ENCODE measurements at regions not wholly inside any gene's neighbourhood (a gene's known extent, or its start where the extent isn't known, plus 50 kb on each side); places are given as distances from the start of the nearest gene placed in this dataset.
"Not testable (repeated sequence)": the region's sequence is repeated elsewhere in the genome, so short reads cannot be mapped to it uniquely, and the experiment has no call there.

DNA sequence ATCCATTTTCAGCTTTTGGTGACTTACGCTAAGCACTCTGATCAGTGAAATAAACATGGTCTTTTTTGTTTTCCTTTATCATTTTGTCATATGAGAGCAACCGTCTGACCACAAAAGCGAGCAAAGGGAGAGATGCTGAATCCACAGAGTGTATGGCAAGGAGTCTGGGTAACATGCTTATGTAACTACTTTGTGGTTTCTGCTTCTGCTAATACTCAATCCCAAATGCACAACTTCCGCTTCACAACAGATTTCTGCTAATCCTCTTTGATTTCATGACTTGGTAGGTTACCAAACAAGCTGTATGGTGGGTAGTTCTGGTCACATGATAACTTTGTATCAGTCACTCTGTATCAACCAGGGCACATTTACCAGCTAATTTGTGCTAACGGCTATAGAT lies 908.4 kb upstream of the CRIM1 start:
- DNase-seq (ENCODE audit: low spot score) = peak; percentile 66

DNA sequence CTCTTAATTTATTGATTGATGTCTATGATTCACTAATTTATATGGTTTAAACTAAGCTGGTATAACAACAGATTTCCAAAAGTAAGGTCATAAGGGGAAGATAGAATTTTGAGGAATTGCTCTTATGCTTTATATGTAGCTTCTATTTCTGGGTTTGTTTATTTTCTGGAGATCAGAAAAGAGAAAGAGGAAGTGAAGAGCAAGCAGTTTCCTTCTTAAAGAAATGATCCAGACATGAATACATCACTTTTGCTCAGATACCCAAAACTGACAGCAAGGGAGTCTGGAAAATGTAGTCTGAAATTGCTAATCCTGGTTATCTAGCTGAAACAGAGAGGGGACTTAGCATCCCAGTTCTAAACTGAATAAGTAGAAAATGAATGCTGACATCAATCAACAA lies 912.5 kb upstream of the CRIM1 start:
- peak; percentile 54 for DNase-seq (ENCODE audit: low spot score)

DNA sequence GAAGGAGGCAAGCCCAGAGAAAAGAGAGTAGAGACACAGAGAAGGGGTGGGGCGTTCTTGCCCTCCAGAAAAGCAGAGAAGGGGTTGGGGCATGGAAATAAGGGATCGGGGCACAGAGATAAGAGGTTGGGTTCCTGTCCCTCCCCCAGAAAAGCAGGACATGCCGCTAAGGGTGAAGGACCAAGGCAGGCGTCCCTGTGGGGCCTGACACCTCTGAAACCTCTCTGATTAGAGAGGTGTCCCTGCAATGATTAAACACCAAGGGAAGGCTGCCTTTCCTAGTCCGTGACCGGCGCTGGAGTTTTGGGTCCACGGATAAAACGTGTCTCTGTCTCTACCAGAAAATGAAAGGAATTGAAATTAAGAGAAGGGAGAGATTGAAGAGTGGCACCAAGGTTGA lies 914.0 kb upstream of the CRIM1 start:
- not testable (repeated sequence) for DNase-seq (ENCODE audit: low spot score)

- not testable (repeated sequence) for DNase-seq (ENCODE audit: low spot score)
Measured at GRCh38 chr2:35440308-35440707, 915.3 kb upstream of the CRIM1 start.

GRCh38 chr2:35436893-35437292 lies 918.7 kb upstream of the CRIM1 start:
- DNase-seq (ENCODE audit: low spot score) = not testable (repeated sequence)

DNA sequence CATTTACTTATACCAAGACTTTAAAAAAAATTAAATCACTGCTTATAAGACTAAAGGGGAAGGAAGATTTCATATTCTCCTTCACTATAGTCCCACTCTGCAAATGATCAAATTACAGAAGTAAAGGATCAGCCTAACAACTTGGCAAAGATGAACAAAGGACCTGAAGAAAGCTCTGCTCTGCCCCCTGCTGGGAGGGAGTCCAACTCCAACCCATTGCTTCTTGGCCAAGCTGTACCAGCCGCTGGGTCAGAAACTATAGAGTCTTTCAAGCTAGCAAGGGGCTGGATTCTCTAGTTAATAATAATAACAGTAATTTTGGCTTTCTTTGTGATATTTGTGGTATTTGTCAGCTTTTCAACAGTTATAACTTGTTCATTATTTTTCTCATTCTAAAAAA lies 927.0 kb upstream of the CRIM1 start:
- DNase-seq (ENCODE audit: low spot score) = peak; percentile 71

- no peak for DNase-seq (ENCODE audit: low spot score)
Measured at GRCh38 chr2:35421485-35421884, 934.1 kb upstream of the CRIM1 start.

GRCh38 chr2:35417293-35417692 lies 938.3 kb upstream of the CRIM1 start:
- DNase-seq (ENCODE audit: low spot score) = no peak

DNA sequence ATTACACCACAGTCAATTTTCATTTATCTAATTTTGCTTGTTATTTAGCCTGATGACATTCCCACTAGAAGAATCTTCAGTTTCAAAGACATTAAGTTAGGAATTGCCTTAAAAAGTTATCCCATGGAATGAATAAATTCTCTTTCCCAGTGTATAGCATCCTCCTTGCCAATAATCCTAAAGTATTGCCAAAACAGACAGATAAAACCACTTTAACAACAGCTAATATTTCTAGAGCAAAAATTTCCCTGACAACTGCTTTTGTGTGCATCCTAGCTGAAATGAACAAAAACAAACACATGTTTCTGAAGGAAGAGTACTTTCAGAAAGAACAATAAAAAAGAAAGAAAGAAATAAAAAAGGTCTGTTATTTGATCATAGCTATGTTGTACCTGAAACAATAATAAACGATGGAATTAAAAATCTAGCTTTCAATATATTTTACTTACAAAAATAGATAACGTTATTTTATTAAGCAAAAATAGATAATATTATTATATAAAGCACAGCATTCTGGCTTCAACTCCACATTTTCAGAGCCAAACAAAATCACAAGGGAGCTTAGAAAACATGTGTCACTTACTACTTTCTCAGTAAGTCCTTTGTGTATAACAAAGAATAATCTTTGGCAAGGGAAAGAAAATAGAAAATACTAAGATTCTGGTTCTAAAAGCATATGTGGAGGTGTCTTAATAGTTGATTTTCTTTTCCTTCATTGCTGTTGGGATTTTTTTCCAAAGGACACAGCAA lies 939.0 kb upstream of the CRIM1 start:
- DNase-seq (ENCODE audit: low spot score) = peak; percentile 27

DNA sequence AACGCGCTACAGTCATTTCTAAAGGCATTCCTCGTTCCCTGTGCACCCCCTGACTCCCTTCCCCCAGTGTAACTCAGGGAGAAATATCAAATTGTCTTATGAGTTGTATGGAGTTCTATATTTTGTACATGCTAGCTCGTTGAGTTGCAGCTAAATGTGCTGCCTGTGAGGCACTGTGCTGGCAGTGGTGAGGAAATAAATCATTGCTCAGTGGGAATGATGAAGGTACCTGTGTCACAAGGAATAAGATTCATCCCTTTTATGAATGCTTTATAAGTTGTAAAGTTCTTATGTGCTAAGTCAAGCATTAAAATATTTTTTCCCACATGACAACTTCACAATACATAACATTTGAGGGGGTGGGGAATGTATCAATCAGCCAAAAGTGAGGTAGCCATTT lies 939.6 kb upstream of the CRIM1 start:
- DNase-seq (ENCODE audit: low spot score) = no peak

DNA sequence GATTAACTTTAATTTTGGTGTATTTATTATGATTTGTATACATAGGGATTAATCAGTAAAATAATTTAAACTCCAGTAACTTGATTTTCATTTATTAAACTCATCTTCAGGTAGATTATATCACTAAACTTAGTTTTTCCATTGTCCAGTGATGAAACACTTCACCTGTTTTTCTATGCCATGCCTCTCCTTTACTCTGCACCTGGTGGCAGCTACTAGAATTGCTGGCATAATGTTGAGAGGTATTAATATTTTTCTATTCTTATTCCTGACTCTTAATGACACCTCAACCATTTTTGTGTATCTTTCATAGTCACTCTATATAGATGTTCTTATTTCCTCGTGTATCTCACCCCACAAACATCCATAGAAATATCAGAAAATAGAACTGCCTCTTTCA lies 940.3 kb upstream of the CRIM1 start:
- DNase-seq (ENCODE audit: low spot score) = no peak

DNA sequence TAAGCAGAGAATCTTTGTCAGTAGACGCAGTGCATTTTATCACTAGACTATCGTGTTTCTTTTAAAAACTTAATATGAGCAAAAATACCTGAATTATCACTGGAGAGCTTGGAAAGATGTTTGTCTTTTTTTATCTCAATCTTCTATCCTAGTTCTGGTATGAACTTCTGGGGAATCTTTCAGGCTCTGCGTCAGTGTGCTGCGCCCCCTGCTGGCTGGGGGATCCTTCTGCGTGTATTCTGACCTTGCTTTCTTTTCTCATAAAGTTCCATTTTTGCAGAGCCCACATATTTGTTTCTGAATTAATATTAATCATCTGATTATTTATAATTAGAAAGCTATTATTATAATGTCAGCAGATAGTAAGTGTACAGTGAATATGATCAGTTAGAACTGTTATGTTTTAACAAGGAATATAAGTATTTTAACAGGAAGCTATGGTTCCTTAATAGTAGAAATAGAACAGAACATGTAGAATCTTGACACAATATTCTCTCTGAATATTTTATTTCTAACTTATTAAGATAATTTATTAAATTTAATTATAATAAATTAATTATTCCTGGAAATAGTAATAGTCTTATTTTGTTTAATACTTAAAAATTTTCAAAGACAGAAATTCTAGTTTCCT lies 945.0 kb upstream of the CRIM1 start:
- peak; percentile 68 for DNase-seq (ENCODE audit: low spot score)

- DNase-seq (ENCODE audit: low spot score) = no peak
Measured at GRCh38 chr2:35409762-35410161, 945.8 kb upstream of the CRIM1 start.

DNA sequence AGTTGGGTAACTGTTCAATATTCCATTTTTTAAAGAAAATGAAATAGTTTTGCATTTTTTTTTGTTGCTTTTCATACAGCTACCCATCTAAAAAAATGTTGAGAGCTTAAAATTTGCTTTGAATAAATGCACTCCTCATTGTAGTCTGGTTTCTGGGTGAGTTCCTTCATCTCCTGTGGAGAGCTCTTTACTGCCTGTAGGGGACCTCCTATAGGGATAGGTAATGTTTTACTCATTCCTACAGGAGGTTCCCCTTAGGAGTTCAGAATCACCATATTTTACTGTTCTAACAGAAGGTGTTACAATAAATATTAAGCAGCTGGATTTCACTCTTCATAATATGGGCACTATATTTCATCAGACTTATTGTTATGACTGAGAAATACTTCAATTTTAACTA lies 947.3 kb upstream of the CRIM1 start:
- DNase-seq (ENCODE audit: low spot score) = no peak

GRCh38 chr2:35391736-35392442 lies 963.7 kb upstream of the CRIM1 start:
- no peak for DNase-seq (ENCODE audit: low spot score)

GRCh38 chr2:35378791-35379190 lies 976.8 kb upstream of the CRIM1 start:
- DNase-seq (ENCODE audit: low spot score) = no peak

DNA sequence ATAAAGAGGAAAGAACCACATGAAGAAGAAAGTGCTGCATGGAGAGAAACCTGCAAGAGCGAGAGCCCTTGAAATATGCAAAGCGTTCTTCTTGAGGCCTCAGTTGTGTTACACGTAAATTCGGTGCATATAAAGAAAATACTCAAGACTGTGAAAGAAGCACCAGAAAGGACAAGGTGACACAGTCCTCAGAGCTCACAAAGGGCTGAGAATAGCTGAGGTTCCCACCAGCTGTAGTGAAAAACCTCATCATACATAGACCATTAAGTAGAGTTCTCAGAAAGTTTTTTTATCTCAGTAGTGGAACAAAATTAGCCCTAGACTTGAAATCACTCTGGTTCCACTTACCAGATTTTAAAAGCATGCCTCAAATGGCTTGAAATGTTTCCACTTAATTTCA lies 980.7 kb upstream of the CRIM1 start:
- DNase-seq (ENCODE audit: low spot score) = no peak

GRCh38 chr2:35365859-35366258 lies 989.7 kb upstream of the CRIM1 start:
- DNase-seq (ENCODE audit: low spot score) = no peak

DNA sequence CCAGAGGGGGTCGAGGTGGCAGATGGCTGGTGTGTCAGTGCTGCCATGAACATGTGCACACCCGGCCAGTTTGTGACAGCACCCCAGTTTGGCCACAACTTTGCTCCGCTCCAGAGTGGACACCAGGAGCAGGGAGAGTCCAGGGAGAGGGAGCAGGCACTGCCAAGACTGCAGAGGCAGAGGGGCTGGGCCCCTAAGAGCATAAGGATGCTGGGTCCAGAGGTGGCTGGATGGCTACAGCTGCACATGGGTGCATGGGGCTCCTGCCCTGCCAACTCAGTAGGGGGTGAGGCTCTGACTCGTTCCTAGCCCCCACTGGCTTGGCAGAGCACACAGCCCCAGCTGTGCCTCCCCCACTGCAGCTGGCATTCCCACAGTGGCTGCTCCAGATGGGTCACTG lies 999.2 kb upstream of the CRIM1 start:
- no peak for DNase-seq (ENCODE audit: low spot score)

DNA sequence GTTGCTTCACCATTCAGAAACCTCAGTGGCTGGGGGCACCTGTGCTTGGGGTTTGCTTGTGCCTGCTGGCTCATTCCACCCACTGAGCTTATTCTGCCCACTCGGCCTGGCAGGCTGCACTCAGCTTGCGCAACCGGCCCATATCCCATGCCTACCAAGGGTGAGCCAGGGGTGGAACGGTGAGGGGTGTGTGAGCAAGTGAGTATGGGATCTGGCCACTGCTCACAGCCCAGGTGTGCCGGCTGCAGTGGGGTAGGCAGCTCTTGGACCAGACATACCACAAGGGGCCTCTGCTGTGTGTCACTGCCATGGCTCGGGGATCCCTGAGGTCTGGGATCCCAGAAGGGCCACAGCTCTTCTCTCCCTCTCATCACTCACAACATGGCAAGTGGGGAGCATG lies 1000.5 kb upstream of the CRIM1 start:
- no peak for DNase-seq (ENCODE audit: low spot score)

DNA sequence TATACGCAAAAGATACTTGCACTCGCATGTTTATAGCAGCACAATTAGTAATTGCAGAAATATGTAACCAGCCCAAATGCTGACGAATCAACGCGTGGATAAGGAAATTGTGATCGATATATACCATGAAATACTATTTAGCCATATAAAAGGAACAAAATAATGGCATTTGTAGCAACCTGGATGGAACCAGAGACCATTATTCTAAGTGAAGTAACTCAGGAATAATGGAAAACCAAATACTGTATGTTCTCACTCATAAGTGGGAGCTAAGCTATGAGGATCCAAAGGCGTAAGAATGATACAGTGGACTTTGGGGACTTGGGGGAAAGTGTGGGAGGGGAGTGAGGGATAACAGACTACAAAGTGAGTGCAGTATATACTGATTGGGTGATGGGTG lies 1008.0 kb upstream of the CRIM1 start:
- no peak for DNase-seq (ENCODE audit: low spot score)

GRCh38 chr2:35343135-35343534 lies 1012.4 kb upstream of the CRIM1 start:
- no peak for DNase-seq (ENCODE audit: low spot score)

GRCh38 chr2:35339211-35339610 lies 1016.4 kb upstream of the CRIM1 start:
- no peak for DNase-seq (ENCODE audit: low spot score)
